SU-DHL-6 (cell line): ENCODE measurements at regions not wholly inside any gene's neighbourhood (a gene's known extent, or its start where the extent isn't known, plus 50 kb on each side); places are given as distances from the start of the nearest gene placed in this dataset.
"Not testable (repeated sequence)": the region's sequence is repeated elsewhere in the genome, so short reads cannot be mapped to it uniquely, and the experiment has no call there.

Source experiments
- EZH2phosphoT487 ChIP-seq: fragments of 200-600 bp; sonication (generic), shearing (Covaris generic); conservative IDR thresholded peaks from 2 replicates; pipeline ENCODE4 v1.6.1; 2018; ENCODE audit warnings: mild to moderate bottlenecking, antibody characterized with exemption, low read length, moderate library complexity, mixed read lengths
- TF ChIP-seq, protein P1 (sequence below): fragments of 200-600 bp; sonication (generic); IDR thresholded peaks from one replicate; pipeline ENCODE4 v1.5.1; 2017; ENCODE audit warnings: antibody characterized with exemption, mild to moderate bottlenecking, low read length, moderate library complexity; ENCODE audit not compliant: insufficient read depth, poor library complexity, severe bottlenecking

DNA sequence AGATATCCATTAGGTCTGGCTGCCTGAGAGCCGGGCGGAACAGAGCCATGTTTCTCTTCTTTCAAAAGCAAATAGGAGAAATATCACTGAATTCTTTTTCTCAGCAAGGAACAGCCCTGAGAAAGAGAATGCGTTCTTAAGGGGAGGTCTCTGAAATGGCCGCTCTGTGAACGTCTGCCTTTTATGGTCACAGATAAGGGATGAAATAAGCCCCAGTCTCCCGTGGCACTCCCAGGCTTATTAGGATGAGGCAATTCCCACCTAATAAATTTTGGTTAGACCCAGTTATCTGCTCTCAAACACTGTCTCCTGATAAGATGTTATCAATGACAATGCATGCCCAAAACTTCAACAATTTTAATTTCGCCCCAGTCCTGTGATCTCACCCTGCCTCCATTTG lies 133.4 kb upstream of the KCNJ18 start:
- TF ChIP-seq, protein P1, sequence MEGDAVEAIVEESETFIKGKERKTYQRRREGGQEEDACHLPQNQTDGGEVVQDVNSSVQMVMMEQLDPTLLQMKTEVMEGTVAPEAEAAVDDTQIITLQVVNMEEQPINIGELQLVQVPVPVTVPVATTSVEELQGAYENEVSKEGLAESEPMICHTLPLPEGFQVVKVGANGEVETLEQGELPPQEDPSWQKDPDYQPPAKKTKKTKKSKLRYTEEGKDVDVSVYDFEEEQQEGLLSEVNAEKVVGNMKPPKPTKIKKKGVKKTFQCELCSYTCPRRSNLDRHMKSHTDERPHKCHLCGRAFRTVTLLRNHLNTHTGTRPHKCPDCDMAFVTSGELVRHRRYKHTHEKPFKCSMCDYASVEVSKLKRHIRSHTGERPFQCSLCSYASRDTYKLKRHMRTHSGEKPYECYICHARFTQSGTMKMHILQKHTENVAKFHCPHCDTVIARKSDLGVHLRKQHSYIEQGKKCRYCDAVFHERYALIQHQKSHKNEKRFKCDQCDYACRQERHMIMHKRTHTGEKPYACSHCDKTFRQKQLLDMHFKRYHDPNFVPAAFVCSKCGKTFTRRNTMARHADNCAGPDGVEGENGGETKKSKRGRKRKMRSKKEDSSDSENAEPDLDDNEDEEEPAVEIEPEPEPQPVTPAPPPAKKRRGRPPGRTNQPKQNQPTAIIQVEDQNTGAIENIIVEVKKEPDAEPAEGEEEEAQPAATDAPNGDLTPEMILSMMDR, result not testable (repeated sequence)
- not testable (repeated sequence) for TF ChIP-seq EZH2phosphoT487
